WTC11 (cell line): ENCODE measurements at regions not wholly inside any gene's neighbourhood (a gene's known extent, or its start where the extent isn't known, plus 50 kb on each side); places are given as distances from the start of the nearest gene placed in this dataset.

ENCODE experiments used
- ATAC-seq: fragments of 200-7000 bp; cut with Tn5 transposase; 2 replicates; pipeline ENCODE4 v1.10.0; 2021; ENCODE audit warnings: mild to moderate bottlenecking, moderate library complexity
- CTCF ChIA-PET: fragments of 300-600 bp; sonication (Branson Sonifier 250); formaldehyde crosslinking; loops from one replicate; lab custom pipeline; 2021; ENCODE audit warnings: antibody characterized with exemption; lab: Charles Lee
- POLR2A ChIA-PET: fragments of 350-600 bp; sonication (Branson Sonifier 250); formaldehyde crosslinking; loops from one replicate; lab custom pipeline; 2021; ENCODE audit warnings: antibody characterized with exemption; lab: Charles Lee
- DNase-seq: peaks from one replicate; pipeline ENCODE4 v3.0.0; 2021; ENCODE audit warnings: low spot score
- H3K27ac Mint-ChIP-seq: 2 replicates; pipeline ENCODE4 v1.8.0; 2021; ENCODE audit warnings: mixed read lengths
- H3K27me3 Mint-ChIP-seq: 2 replicates; pipeline ENCODE4 v1.8.0; 2021; ENCODE audit warnings: low read depth, mild to moderate bottlenecking, moderate library complexity, mixed read lengths
- H3K36me3 Mint-ChIP-seq: 2 replicates; pipeline ENCODE4 v1.8.0; 2021; ENCODE audit warnings: mixed read lengths
- H3K4me1 Mint-ChIP-seq: 2 replicates; pipeline ENCODE4 v1.8.0; 2022; ENCODE audit warnings: mixed read lengths
- H3K4me3 Mint-ChIP-seq: 2 replicates; pipeline ENCODE4 v1.8.0; 2021; ENCODE audit warnings: mild to moderate bottlenecking, moderate library complexity, mixed read lengths
- H3K9me3 Mint-ChIP-seq: 2 replicates; pipeline ENCODE4 v1.8.0; 2021; ENCODE audit warnings: mixed read lengths
- CREB1 ChIP-seq: sonication (generic); formaldehyde crosslinking; IDR thresholded peaks from 2 replicates; pipeline ENCODE4 v1.8.0; 2023; ENCODE audit warnings: mild to moderate bottlenecking, missing genetic modification reagents
- CREM ChIP-seq: sonication (generic); formaldehyde crosslinking; IDR thresholded peaks from 2 replicates; pipeline ENCODE4 v1.8.1; 2022; ENCODE audit warnings: mild to moderate bottlenecking, missing genetic modification reagents, moderate library complexity
- FOXP1 ChIP-seq: sonication (generic); formaldehyde crosslinking; IDR thresholded peaks from 2 replicates; pipeline ENCODE4 v1.8.0; 2022; ENCODE audit warnings: missing genetic modification reagents, mild to moderate bottlenecking, moderate library complexity, borderline replicate concordance
- GABPB1 ChIP-seq: sonication (generic); formaldehyde crosslinking; IDR thresholded peaks from 2 replicates; pipeline ENCODE4 v1.8.1; 2023; ENCODE audit warnings: mild to moderate bottlenecking, missing genetic modification reagents
- GTF2I ChIP-seq: fragments of 250-450 bp; sonication (Bioruptor Pico); conservative IDR thresholded peaks from 2 replicates; pipeline ENCODE4 v1.4.0; 2021; ENCODE audit warnings: mild to moderate bottlenecking
- IRF1 ChIP-seq: sonication (generic); formaldehyde crosslinking; IDR thresholded peaks from 2 replicates; pipeline ENCODE4 v1.8.0; 2023; ENCODE audit warnings: missing genetic modification reagents
- KAT7 ChIP-seq: sonication (generic); formaldehyde crosslinking; IDR thresholded peaks from 2 replicates; pipeline ENCODE4 v1.8.1; 2023; ENCODE audit warnings: missing genetic modification reagents, mild to moderate bottlenecking, borderline replicate concordance
- NR1H2 ChIP-seq: sonication (generic); formaldehyde crosslinking; IDR thresholded peaks from 2 replicates; pipeline ENCODE4 v1.9.0; 2021; ENCODE audit warnings: mild to moderate bottlenecking, moderate library complexity, missing genetic modification reagents
- PRDM15 ChIP-seq: sonication (generic); formaldehyde crosslinking; IDR thresholded peaks from 2 replicates; pipeline ENCODE4 v1.8.0; 2022; ENCODE audit warnings: missing genetic modification reagents
- TCF7 ChIP-seq: sonication (generic); formaldehyde crosslinking; IDR thresholded peaks from 2 replicates; pipeline ENCODE4 v1.8.0; 2022; ENCODE audit warnings: mild to moderate bottlenecking, low read depth, missing genetic modification reagents, moderate library complexity
- TEAD4 ChIP-seq: sonication (generic); formaldehyde crosslinking; IDR thresholded peaks from 2 replicates; pipeline ENCODE4 v1.8.0; 2022; ENCODE audit warnings: mild to moderate bottlenecking, missing genetic modification reagents
- TP53 ChIP-seq: sonication (generic); formaldehyde crosslinking; IDR thresholded peaks from 2 replicates; pipeline ENCODE4 v1.8.1; 2023; ENCODE audit warnings: mild to moderate bottlenecking, missing genetic modification reagents
- USF2 ChIP-seq: sonication (generic); formaldehyde crosslinking; IDR thresholded peaks from 2 replicates; pipeline ENCODE4 v1.8.1; 2023; ENCODE audit warnings: mild to moderate bottlenecking, missing genetic modification reagents, moderate library complexity
- ZNF121 ChIP-seq: sonication (generic); formaldehyde crosslinking; IDR thresholded peaks from 2 replicates; pipeline ENCODE4 v1.8.0; 2023; ENCODE audit warnings: missing genetic modification reagents
- ZNF263 ChIP-seq: sonication (generic); formaldehyde crosslinking; IDR thresholded peaks from 2 replicates; pipeline ENCODE4 v1.8.1; 2022; ENCODE audit warnings: low read depth, mild to moderate bottlenecking, moderate library complexity, missing genetic modification reagents
- ZNF416 ChIP-seq: fragments of 250-450 bp; sonication (Bioruptor Pico); IDR thresholded peaks from 2 replicates; pipeline ENCODE4 v1.9.0; 2021; ENCODE audit warnings: mild to moderate bottlenecking, inconsistent platforms
- ZNF671 ChIP-seq: fragments of 250-450 bp; sonication (Bioruptor Pico); IDR thresholded peaks from 2 replicates; pipeline ENCODE4 v1.8.0; 2021; ENCODE audit warnings: mild to moderate bottlenecking
- TF ChIP-seq, protein P1 (sequence below): sonication (generic); formaldehyde crosslinking; IDR thresholded peaks from 2 replicates; pipeline ENCODE4 v1.8.1; 2023; ENCODE audit warnings: mild to moderate bottlenecking, missing genetic modification reagents, borderline replicate concordance
- TF ChIP-seq, protein P2 (sequence below): sonication (generic); formaldehyde crosslinking; IDR thresholded peaks from 2 replicates; pipeline ENCODE4 v1.8.1; 2022; ENCODE audit warnings: mild to moderate bottlenecking, missing genetic modification reagents, moderate library complexity, borderline replicate concordance
- TF ChIP-seq, protein P3 (sequence below): sonication (generic); formaldehyde crosslinking; conservative IDR thresholded peaks from 2 replicates; pipeline ENCODE4 v1.8.1; 2023; ENCODE audit warnings: mild to moderate bottlenecking, low read depth, missing genetic modification reagents, moderate library complexity

DNA sequence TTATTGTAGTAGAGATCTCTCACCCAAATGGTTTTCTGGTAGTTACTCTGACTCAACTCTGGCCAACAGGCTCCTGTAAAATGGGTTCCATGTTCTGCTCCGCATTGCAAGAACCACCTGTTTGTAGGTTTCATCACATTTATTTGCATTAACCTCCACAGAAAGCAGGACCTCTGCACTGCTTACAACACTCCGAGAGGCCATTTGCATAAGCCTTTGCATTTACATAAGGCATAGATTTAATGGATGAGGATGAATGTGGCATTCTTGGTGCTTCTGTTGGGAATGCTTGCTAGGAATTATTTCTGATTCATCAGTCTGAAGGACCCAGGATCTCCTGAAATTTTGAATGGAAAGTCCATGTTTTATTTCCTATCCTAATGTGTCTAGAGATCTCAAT, 320.1 kb downstream of the ZNF621 start:
- ATAC-seq (no peak), DNase-seq (no peak)
- Mint-ChIP-seq H3K27ac (no peak overlapping the region), H3K4me1 (peaks cover 43% of the 10 kb centered on the region), H3K9me3 (peaks cover 14% of the 10 kb centered on the region), H3K27me3 (no peaks in the 10 kb centered on the region), H3K4me3 (no peak overlapping the region)
- CTCF ChIA-PET = no interaction called here
- TF ChIP-seq IRF1 (CRISPR knock-in tag) = no peak
- peak; percentile 49 for TF ChIP-seq GABPB1 (CRISPR knock-in tag)
- TF ChIP-seq, all 79 proteins: peak for 1
- peaks cover 11% of the 10 kb centered on the region for H3K36me3 Mint-ChIP-seq
- POLR2A ChIA-PET = no interaction called here

DNA sequence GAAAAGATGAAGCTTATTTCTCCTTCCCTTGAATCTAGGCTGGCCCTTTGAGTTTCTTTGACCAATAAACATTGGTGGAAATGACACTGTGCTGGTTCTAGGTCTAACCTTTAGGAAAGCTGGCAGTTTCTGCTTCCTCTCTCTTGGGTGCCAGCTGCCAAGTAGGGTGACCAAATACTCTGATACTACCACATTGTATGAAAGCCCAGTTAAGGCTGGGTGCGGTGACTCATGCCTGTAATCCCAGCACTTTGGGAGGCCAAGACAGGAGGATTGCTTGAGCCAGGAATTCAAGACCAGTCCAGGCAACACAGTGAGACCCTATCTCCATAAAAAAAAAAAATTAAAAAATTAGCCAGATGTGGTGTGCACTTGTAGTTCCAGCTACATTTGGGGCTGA, 320.7 kb downstream of the ZNF621 start:
- Mint-ChIP-seq H3K4me1 (peaks cover 43% of the 10 kb centered on the region), H3K9me3 (peaks cover 14% of the 10 kb centered on the region), H3K36me3 (peaks cover 11% of the 10 kb centered on the region), H3K4me3 (no peak overlapping the region), H3K27me3 (no peaks in the 10 kb centered on the region), H3K27ac (no peak overlapping the region)
- ChIA-PET CTCF (no interaction called here), POLR2A (no interaction called here)
- DNase-seq (no peak), ATAC-seq (no peak)
- TF ChIP-seq KAT7 (no peak), PRDM15 (no peak), ZNF671 (CRISPR knock-in tag) (no peak), ZNF263 (CRISPR knock-in tag) (no peak), ZNF121 (no peak), TCF7 (CRISPR knock-in tag) (no peak), TEAD4 (no peak), GTF2I (CRISPR knock-in tag) (no peak), FOXP1 (CRISPR knock-in tag) (no peak), TP53 (CRISPR knock-in tag) (no peak), ZNF416 (CRISPR knock-in tag) (no peak), USF2 (CRISPR knock-in tag) (no peak), NR1H2 (CRISPR knock-in tag) (no peak), CREM (CRISPR knock-in tag) (no peak), CREB1 (CRISPR knock-in tag) (no peak)
- TF ChIP-seq, protein P1, sequence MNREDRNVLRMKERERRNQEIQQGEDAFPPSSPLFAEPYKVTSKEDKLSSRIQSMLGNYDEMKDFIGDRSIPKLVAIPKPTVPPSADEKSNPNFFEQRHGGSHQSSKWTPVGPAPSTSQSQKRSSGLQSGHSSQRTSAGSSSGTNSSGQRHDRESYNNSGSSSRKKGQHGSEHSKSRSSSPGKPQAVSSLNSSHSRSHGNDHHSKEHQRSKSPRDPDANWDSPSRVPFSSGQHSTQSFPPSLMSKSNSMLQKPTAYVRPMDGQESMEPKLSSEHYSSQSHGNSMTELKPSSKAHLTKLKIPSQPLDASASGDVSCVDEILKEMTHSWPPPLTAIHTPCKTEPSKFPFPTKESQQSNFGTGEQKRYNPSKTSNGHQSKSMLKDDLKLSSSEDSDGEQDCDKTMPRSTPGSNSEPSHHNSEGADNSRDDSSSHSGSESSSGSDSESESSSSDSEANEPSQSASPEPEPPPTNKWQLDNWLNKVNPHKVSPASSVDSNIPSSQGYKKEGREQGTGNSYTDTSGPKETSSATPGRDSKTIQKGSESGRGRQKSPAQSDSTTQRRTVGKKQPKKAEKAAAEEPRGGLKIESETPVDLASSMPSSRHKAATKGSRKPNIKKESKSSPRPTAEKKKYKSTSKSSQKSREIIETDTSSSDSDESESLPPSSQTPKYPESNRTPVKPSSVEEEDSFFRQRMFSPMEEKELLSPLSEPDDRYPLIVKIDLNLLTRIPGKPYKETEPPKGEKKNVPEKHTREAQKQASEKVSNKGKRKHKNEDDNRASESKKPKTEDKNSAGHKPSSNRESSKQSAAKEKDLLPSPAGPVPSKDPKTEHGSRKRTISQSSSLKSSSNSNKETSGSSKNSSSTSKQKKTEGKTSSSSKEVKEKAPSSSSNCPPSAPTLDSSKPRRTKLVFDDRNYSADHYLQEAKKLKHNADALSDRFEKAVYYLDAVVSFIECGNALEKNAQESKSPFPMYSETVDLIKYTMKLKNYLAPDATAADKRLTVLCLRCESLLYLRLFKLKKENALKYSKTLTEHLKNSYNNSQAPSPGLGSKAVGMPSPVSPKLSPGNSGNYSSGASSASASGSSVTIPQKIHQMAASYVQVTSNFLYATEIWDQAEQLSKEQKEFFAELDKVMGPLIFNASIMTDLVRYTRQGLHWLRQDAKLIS (CRISPR knock-in tag) = no peak
- TF ChIP-seq, protein P2, sequence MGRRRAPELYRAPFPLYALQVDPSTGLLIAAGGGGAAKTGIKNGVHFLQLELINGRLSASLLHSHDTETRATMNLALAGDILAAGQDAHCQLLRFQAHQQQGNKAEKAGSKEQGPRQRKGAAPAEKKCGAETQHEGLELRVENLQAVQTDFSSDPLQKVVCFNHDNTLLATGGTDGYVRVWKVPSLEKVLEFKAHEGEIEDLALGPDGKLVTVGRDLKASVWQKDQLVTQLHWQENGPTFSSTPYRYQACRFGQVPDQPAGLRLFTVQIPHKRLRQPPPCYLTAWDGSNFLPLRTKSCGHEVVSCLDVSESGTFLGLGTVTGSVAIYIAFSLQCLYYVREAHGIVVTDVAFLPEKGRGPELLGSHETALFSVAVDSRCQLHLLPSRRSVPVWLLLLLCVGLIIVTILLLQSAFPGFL (CRISPR knock-in tag) = no peak
- TF ChIP-seq, protein P3, sequence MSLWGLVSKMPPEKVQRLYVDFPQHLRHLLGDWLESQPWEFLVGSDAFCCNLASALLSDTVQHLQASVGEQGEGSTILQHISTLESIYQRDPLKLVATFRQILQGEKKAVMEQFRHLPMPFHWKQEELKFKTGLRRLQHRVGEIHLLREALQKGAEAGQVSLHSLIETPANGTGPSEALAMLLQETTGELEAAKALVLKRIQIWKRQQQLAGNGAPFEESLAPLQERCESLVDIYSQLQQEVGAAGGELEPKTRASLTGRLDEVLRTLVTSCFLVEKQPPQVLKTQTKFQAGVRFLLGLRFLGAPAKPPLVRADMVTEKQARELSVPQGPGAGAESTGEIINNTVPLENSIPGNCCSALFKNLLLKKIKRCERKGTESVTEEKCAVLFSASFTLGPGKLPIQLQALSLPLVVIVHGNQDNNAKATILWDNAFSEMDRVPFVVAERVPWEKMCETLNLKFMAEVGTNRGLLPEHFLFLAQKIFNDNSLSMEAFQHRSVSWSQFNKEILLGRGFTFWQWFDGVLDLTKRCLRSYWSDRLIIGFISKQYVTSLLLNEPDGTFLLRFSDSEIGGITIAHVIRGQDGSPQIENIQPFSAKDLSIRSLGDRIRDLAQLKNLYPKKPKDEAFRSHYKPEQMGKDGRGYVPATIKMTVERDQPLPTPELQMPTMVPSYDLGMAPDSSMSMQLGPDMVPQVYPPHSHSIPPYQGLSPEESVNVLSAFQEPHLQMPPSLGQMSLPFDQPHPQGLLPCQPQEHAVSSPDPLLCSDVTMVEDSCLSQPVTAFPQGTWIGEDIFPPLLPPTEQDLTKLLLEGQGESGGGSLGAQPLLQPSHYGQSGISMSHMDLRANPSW (CRISPR knock-in tag) = no peak
